Mucosa of descending colon (tissue), 3 donors: ENCODE measurements at regions not wholly inside any gene's neighbourhood (a gene's known extent, or its start where the extent isn't known, plus 50 kb on each side); places are given as distances from the start of the nearest gene placed in this dataset.

ENCODE experiments used
- ATAC-seq: fragments of 200-7000 bp; cut with Tn5 transposase; one replicate; pipeline ENCODE4 v1.9.1; 2020; ENCODE audit warnings: mild to moderate bottlenecking, moderate library complexity
- DNase-seq, 3 donors: peaks; one replicate each; pipeline ENCODE4 v3.0.0-alpha.2; 2020
- H3K36me3 ChIP-seq: fragments of 200-600 bp; one replicate; pipeline ENCODE4 v1.8.0; 2021; ENCODE audit warnings: low read depth, mild to moderate bottlenecking
- H3K4me1 ChIP-seq: fragments of 200-600 bp; one replicate; pipeline ENCODE4 v1.8.0; 2021; ENCODE audit warnings: low read depth, mild to moderate bottlenecking
- H3K4me3 ChIP-seq: fragments of 200-600 bp; one replicate; pipeline ENCODE4 v1.8.0; 2021; ENCODE audit warnings: mild to moderate bottlenecking
- H3K9me3 ChIP-seq: fragments of 200-600 bp; one replicate; pipeline ENCODE4 v1.8.0; 2021; ENCODE audit warnings: mild to moderate bottlenecking
- intact Hi-C, 2 donors: fragments of 100-400 bp; cut with DNase I in 1 of 2; cut with micrococcal nuclease in 1 of 2; formaldehyde crosslinking; loops; one replicate each; pipeline versions ENCODE4 v1.11.0 to v1.11.1; 2022; cut with DNase I, micrococcal nuclease
- TF ChIP-seq, protein P1 (sequence below): fragments of 200-600 bp; IDR thresholded peaks from one replicate; pipeline ENCODE4 v1.8.0; 2022; ENCODE audit warnings: antibody characterized with exemption, mild to moderate bottlenecking
- donor health status: DM: no; HTN: no; CAD: no; lungs with moderate emphysema.
- donor health status: DM: no; HTN: no; CAD: no.
- donor health status: DM: no; HTN: yes; CAD: no.

DNA sequence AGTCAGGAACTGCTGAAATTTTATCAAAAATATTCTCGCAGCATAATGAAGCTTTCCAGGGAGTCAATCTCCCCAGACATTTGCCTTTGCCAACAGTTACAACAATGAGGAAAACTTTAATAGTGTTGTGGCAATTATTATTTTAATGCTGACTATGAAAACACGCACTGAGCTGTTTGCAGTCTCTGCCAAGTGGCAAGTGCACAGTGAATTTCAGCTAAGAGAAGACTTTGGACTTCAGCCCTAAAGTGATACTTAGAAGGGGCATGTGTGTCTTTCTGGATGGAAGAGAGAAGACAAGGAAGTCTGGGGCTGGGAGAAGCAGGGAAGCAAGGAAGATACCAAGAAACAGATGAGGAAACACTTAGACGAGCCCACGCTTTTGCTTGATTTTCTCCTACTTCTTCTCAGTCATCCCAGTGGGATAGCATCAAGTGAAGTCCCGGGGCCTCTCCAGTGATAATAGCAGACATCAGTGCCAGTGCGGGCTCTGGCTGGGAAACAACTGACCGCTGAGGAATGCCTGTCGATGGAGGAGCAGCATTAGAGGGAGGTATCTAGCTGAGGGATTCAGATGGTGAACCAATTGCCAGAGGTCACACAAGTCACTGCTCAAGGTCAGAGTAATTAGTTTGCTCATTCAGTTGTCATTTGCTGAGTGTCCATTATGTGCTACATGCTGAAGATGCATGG is 196.3 kb downstream of the TTLL7 start:
- ATAC-seq (no peak), DNase-seq (no peak)
- Histone ChIP-seq H3K4me1 (no peaks in the 10 kb centered on the region), H3K9me3 (no peaks in the 10 kb centered on the region), H3K4me3 (no peak overlapping the region), H3K36me3 (no peaks in the 10 kb centered on the region)
- intact Hi-C loops, result no loop called here
- TF ChIP-seq, protein P1, sequence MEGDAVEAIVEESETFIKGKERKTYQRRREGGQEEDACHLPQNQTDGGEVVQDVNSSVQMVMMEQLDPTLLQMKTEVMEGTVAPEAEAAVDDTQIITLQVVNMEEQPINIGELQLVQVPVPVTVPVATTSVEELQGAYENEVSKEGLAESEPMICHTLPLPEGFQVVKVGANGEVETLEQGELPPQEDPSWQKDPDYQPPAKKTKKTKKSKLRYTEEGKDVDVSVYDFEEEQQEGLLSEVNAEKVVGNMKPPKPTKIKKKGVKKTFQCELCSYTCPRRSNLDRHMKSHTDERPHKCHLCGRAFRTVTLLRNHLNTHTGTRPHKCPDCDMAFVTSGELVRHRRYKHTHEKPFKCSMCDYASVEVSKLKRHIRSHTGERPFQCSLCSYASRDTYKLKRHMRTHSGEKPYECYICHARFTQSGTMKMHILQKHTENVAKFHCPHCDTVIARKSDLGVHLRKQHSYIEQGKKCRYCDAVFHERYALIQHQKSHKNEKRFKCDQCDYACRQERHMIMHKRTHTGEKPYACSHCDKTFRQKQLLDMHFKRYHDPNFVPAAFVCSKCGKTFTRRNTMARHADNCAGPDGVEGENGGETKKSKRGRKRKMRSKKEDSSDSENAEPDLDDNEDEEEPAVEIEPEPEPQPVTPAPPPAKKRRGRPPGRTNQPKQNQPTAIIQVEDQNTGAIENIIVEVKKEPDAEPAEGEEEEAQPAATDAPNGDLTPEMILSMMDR, result no peak

DNA sequence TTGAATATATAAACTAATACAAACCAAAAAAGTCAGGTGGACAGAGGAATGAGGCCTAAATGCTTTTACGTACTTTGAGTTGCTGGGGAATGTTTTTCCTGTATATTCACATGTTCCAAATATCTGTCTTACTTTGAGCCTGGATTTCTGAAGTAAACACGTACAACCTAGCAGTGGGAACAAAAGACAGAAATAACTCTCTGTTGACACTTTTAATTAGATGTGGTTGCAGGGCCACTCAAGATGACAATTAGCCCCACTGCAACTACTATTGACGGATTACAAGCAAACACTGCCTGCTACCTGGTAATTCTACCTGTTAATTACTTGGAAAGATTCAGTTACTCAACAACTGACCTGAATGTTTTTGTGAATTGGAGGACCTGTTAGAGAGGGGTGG is 196.9 kb downstream of the TTLL7 start:
- DNase-seq (no peak), ATAC-seq (no peak)
- Histone ChIP-seq H3K4me3 (no peak overlapping the region), H3K36me3 (no peaks in the 10 kb centered on the region), H3K9me3 (no peaks in the 10 kb centered on the region), H3K4me1 (no peaks in the 10 kb centered on the region)
- intact Hi-C loops, result no loop called here
- TF ChIP-seq, protein P1, result no peak

DNA sequence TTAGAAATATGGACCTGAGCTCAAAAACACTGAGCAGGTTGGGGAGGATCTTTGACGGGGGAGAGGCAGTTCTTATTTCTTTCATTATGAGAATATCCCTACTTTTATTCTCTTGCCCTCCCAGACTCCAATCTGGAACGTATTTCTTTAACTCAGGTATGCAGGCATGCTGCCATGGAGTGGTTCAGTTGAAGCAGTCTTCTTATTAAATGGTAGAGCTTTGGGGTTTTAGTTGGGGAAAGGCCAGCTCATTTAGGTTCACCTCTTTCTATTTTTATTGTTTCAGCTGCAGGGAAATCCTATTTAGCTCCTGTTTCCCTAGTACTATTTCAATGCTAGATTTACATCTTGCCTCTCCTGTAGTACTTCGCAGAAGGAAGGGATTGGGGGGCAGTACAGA is 198.9 kb downstream of the TTLL7 start:
- ATAC-seq (no peak), DNase-seq (no peak)
- Histone ChIP-seq H3K4me3 (no peak overlapping the region), H3K36me3 (no peaks in the 10 kb centered on the region), H3K9me3 (no peaks in the 10 kb centered on the region), H3K4me1 (no peaks in the 10 kb centered on the region)
- TF ChIP-seq, protein P1, result no peak
- intact Hi-C loops, result no loop called here

DNA sequence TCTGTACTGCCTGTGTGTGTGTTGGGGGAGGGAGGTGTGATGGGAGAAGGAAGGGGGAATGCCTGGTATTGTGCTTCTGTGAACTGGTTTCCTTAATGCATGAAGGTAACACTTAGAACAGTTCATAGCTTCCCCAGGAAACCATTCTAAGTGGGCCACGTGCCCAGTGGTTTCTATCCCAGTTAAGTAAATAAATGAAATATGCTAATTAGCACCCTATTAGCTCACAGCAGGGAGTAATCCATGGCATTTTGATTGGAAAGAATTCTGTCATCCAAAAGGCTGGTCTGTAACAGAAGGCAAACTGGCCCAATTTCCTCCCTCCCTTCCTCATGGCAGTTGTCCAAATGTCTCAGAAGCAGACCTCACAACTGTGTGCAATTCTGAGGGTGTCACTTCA is 199.3 kb downstream of the TTLL7 start:
- TF ChIP-seq, protein P1, result no peak
- ATAC-seq (no peak), DNase-seq (peak in 1 of 3 donors; percentile 4)
- Histone ChIP-seq H3K4me1 (no peaks in the 10 kb centered on the region), H3K36me3 (no peaks in the 10 kb centered on the region), H3K9me3 (no peaks in the 10 kb centered on the region), H3K4me3 (no peak overlapping the region)
- intact Hi-C loops, result no loop called here

DNA sequence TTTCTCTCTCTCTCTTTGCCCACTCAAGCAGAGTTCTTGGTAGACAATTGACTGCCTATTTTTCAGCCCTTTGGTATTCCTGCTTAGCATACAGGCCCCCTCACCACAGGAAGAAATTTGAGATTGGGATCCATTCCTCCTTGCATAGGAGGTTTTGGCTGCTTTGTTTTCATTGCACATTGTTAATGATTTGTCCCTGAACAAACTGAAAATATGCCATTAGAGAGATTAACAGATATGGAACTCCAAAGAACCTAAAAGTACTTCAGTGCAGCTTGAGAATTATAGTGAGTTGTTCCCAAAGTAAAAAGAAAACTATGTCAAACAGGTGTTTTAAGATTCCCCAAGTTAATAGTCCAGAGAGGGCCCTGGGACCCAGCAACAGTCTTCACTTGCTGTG is 200.0 kb downstream of the TTLL7 start:
- no peak for DNase-seq
- ATAC-seq, result no peak
- H3K36me3 ChIP-seq, result no peaks in the 10 kb centered on the region
- TF ChIP-seq, protein P1, result no peak
- H3K4me3 ChIP-seq, result no peak overlapping the region
- H3K4me1 ChIP-seq, result no peaks in the 10 kb centered on the region
- H3K9me3 ChIP-seq, result no peaks in the 10 kb centered on the region
- intact Hi-C loops, result no loop called here

DNA sequence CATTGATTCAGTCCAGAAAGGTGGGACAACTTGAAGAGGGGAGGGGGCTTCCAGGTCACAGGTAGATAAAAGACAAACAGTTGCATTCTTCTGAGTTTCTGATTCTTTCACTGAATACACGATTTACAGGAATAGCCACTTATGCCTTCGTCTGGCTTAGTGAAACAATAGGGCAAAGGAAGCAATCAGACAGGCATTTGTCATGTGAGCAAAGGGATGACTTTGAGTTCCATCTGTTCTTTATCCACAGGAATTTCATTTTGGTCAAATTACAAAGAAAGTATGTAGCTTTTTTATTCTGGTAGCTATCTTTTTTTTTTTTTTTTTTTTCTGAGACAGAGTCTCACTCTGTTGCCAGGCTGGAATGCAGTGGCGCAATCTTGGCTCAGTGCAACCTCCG is 202.5 kb downstream of the TTLL7 start:
- TF ChIP-seq, protein P1, result no peak
- Histone ChIP-seq H3K36me3 (no peaks in the 10 kb centered on the region), H3K4me3 (no peak overlapping the region), H3K4me1 (no peaks in the 10 kb centered on the region), H3K9me3 (no peaks in the 10 kb centered on the region)
- intact Hi-C loops, result no loop called here
- no peak for DNase-seq
- ATAC-seq, result no peak
